ENCODE measurements at regions not wholly inside any gene's neighbourhood (a gene's known extent, or its start where the extent isn't known, plus 50 kb on each side); places are given as distances from the start of the nearest gene placed in this dataset.

DNA sequence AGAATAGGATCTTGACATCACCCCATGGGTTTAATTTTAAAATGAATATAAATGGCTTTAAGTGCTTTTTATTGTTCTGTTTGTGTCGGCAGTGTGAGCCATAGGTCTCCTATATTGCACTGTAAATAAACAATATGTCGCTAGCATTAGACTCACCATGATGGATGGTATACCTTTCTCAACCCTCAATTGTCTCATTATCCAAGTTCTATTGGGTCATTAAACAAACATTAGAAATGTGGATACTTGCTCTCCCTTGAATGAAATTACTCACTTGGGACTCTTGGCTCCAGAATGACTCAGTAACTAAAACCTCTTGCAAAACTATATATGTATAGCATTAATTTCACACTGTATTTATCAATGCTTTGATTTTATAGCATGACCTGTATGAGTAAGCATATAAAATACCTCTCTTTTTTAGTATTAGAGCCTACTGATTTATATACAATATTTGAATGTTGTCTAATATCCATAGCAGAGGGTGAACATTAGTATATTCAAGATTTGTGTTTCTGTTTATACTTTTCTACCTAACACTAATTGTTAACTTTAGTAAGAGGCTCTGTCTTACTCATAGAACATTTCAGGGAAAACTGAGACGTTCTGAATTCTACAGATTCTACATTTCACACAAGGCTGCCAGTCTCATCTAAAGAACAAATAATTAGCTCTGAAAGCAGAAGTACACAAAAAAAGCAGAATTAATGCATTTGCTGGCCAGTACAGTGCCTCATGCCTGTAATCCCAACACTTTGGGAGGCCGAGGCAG, 303.8 kb upstream of the PRR16 start (continued):
- TF ChIP-seq, protein P1, sequence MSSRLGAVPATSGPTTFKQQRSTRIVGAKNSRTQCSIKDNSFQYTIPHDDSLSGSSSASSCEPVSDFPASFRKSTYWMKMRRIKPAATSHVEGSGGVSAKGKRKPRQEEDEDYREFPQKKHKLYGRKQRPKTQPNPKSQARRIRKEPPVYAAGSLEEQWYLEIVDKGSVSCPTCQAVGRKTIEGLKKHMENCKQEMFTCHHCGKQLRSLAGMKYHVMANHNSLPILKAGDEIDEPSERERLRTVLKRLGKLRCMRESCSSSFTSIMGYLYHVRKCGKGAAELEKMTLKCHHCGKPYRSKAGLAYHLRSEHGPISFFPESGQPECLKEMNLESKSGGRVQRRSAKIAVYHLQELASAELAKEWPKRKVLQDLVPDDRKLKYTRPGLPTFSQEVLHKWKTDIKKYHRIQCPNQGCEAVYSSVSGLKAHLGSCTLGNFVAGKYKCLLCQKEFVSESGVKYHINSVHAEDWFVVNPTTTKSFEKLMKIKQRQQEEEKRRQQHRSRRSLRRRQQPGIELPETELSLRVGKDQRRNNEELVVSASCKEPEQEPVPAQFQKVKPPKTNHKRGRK (tag; IDR thresholded peaks at IDR 0.05), result no peak
- no peak for TF ChIP-seq SAFB (IDR thresholded peaks at IDR 0.05; ENCODE audit: borderline replicate concordance, low read depth, low read length)
- TF ChIP-seq, protein P2, sequence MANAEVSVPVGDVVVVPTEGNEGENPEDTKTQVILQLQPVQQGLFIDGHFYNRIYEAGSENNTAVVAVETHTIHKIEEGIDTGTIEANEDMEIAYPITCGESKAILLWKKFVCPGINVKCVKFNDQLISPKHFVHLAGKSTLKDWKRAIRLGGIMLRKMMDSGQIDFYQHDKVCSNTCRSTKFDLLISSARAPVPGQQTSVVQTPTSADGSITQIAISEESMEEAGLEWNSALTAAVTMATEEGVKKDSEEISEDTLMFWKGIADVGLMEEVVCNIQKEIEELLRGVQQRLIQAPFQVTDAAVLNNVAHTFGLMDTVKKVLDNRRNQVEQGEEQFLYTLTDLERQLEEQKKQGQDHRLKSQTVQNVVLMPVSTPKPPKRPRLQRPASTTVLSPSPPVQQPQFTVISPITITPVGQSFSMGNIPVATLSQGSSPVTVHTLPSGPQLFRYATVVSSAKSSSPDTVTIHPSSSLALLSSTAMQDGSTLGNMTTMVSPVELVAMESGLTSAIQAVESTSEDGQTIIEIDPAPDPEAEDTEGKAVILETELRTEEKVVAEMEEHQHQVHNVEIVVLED (CRISPR knock-in tag; IDR thresholded peaks at IDR 0.05), result no peak
- TF ChIP-seq, protein P3, sequence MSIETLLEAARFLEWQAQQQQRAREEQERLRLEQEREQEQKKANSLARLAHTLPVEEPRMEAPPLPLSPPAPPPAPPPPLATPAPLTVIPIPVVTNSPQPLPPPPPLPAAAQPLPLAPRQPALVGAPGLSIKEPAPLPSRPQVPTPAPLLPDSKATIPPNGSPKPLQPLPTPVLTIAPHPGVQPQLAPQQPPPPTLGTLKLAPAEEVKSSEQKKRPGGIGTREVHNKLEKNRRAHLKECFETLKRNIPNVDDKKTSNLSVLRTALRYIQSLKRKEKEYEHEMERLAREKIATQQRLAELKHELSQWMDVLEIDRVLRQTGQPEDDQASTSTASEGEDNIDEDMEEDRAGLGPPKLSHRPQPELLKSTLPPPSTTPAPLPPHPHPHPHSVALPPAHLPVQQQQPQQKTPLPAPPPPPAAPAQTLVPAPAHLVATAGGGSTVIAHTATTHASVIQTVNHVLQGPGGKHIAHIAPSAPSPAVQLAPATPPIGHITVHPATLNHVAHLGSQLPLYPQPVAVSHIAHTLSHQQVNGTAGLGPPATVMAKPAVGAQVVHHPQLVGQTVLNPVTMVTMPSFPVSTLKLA (conservative IDR thresholded peaks at IDR 0.05), result no peak
- no peak for TF ChIP-seq CHD2 (IDR thresholded peaks at IDR 0.05; ENCODE audit: low read depth, low read length)
- no peak for TF ChIP-seq MYBL2 (IDR thresholded peaks at IDR 0.05; ENCODE audit: low read depth)
- no peak for TF ChIP-seq MYBL2 (CRISPR knock-in tag; IDR thresholded peaks at IDR 0.05; ENCODE audit: borderline replicate concordance)

Data from K562 (cell line).